HG02623 (cell line): ENCODE measurements at regions not wholly inside any gene's neighbourhood (a gene's known extent, or its start where the extent isn't known, plus 50 kb on each side); places are given as distances from the start of the nearest gene placed in this dataset.

Experiments used
- ATAC-seq: cut with Tn5 transposase; IDR thresholded peaks from one replicate; pipeline ENCODE4 v1.9.1; 2021; ENCODE audit warnings: moderate library complexity; ENCODE audit not compliant: unreplicated experiment

GRCh38 chr20:16175322-16175961, 397.8 kb downstream of the KIF16B start:
- peak; percentile 81 for ATAC-seq

- ATAC-seq = no peak
These were observed 398.9 kb downstream of the KIF16B start for GRCh38 chr20:16174311-16174710.

GRCh38 chr20:16173044-16173443, 400.2 kb downstream of the KIF16B start:
- ATAC-seq = no peak

GRCh38 chr20:16171180-16171579, 402.1 kb downstream of the KIF16B start:
- ATAC-seq = no peak

GRCh38 chr20:16170406-16170971, 402.8 kb downstream of the KIF16B start:
- ATAC-seq = no peak

GRCh38 chr20:16167423-16168130, 405.7 kb downstream of the KIF16B start:
- no peak for ATAC-seq

- no peak for ATAC-seq
These were observed 406.5 kb downstream of the KIF16B start for GRCh38 chr20:16166737-16167136.

GRCh38 chr20:16158976-16159286, 414.3 kb downstream of the KIF16B start:
- ATAC-seq = peak; percentile 40

- peak; percentile 85 for ATAC-seq
These were observed 414.9 kb downstream of the KIF16B start for GRCh38 chr20:16158090-16158975.

GRCh38 chr20:16147916-16148315, 425.3 kb downstream of the KIF16B start:
- no peak for ATAC-seq

GRCh38 chr20:16147216-16147615, 426.0 kb downstream of the KIF16B start:
- ATAC-seq = no peak

GRCh38 chr20:16145919-16146318, 427.3 kb downstream of the KIF16B start:
- no peak for ATAC-seq

GRCh38 chr20:16143596-16143995, 429.7 kb downstream of the KIF16B start:
- no peak for ATAC-seq

GRCh38 chr20:16135630-16136029, 437.6 kb downstream of the KIF16B start:
- no peak for ATAC-seq

- ATAC-seq = no peak
These were observed 441.0 kb downstream of the KIF16B start for GRCh38 chr20:16132036-16132798.

GRCh38 chr20:16129411-16129810, 443.8 kb downstream of the KIF16B start:
- ATAC-seq = no peak

GRCh38 chr20:16128538-16129106, 444.6 kb downstream of the KIF16B start:
- ATAC-seq = no peak

GRCh38 chr20:16125816-16126215, 447.4 kb downstream of the KIF16B start:
- ATAC-seq = no peak

- no peak for ATAC-seq
These were observed 448.1 kb downstream of the KIF16B start for GRCh38 chr20:16124911-16125776.
